NT2/D1 (cell line): ENCODE measurements at regions not wholly inside any gene's neighbourhood (a gene's known extent, or its start where the extent isn't known, plus 50 kb on each side); places are given as distances from the start of the nearest gene placed in this dataset.

Experiments used
- SUZ12 ChIP-seq: IDR thresholded peaks from 2 replicates; pipeline ENCODE4 v1.6.1; 2011; ENCODE audit not compliant: insufficient read length, insufficient read depth; ENCODE audit errors: extremely low read depth
- YY1 ChIP-seq: IDR thresholded peaks from 2 replicates; pipeline ENCODE4 v1.6.1; 2011; ENCODE audit not compliant: insufficient read length, insufficient read depth
- ZNF274 ChIP-seq: IDR thresholded peaks from 2 replicates; pipeline ENCODE4 v1.6.1; 2011; ENCODE audit warnings: mild to moderate bottlenecking, low read depth, low read length

DNA sequence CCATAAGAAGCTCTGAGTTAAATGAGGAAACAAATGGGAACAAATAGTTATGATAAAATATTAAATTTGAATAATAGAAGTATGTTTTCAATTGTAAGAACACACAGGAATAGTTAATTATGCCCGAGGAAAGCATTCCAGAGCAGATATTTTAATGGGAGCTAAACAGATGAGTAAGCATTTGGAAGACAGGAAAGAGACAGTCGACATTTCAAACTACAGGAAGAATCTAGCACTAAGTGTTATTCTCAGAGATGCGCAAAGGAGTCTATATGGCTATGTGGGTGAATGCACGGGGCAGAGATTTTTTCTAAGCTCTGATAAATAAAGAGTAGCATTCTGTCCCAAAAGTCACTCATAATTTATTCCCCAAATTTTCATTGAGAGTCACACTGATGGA lies 64.5 kb upstream of the SSTR1 start:
- TF ChIP-seq YY1 (no peak), ZNF274 (no peak), SUZ12 (no peak)
